HG03039 (cell line): ENCODE measurements at regions not wholly inside any gene's neighbourhood (a gene's known extent, or its start where the extent isn't known, plus 50 kb on each side); places are given as distances from the start of the nearest gene placed in this dataset.

Source experiments
- ATAC-seq: cut with Tn5 transposase; IDR thresholded peaks from one replicate; pipeline ENCODE4 v1.9.1; 2021; ENCODE audit warnings: mild to moderate bottlenecking, moderate library complexity; ENCODE audit not compliant: unreplicated experiment

GRCh38 chr1:80413969-80414368 lies 1386.8 kb upstream of the ADGRL2 start:
- ATAC-seq: no peak

- ATAC-seq: no peak
Measured at GRCh38 chr1:80410233-80410632, 1390.5 kb upstream of the ADGRL2 start.

GRCh38 chr1:80403471-80403893 lies 1397.0 kb upstream of the ADGRL4 start:
- ATAC-seq: no peak

GRCh38 chr1:80402625-80403024 lies 1396.1 kb upstream of the ADGRL4 start:
- no peak for ATAC-seq

- ATAC-seq: no peak
Measured at GRCh38 chr1:80401757-80402156, 1395.2 kb upstream of the ADGRL4 start.

- ATAC-seq: no peak
Measured at GRCh38 chr1:80392529-80392928, 1386.0 kb upstream of the ADGRL4 start.

GRCh38 chr1:80385650-80386049 lies 1379.1 kb upstream of the ADGRL4 start:
- ATAC-seq: no peak

GRCh38 chr1:80384959-80385358 lies 1378.4 kb upstream of the ADGRL4 start:
- no peak for ATAC-seq

- ATAC-seq: no peak
Measured at GRCh38 chr1:80384083-80384830, 1377.7 kb upstream of the ADGRL4 start.

- no peak for ATAC-seq
Measured at GRCh38 chr1:80375662-80376061, 1369.1 kb upstream of the ADGRL4 start.

GRCh38 chr1:80375109-80375508 lies 1368.6 kb upstream of the ADGRL4 start:
- ATAC-seq: no peak

- no peak for ATAC-seq
Measured at GRCh38 chr1:80369780-80370179, 1363.2 kb upstream of the ADGRL4 start.

- ATAC-seq: no peak
Measured at GRCh38 chr1:80367058-80367457, 1360.5 kb upstream of the ADGRL4 start.

GRCh38 chr1:80365359-80366021 lies 1359.0 kb upstream of the ADGRL4 start:
- ATAC-seq: no peak

GRCh38 chr1:80363689-80364475 lies 1357.4 kb upstream of the ADGRL4 start:
- ATAC-seq: no peak

GRCh38 chr1:80359666-80360065 lies 1353.1 kb upstream of the ADGRL4 start:
- ATAC-seq: no peak

GRCh38 chr1:80349218-80349617 lies 1342.7 kb upstream of the ADGRL4 start:
- ATAC-seq: no peak

- ATAC-seq: no peak
Measured at GRCh38 chr1:80341021-80341420, 1334.5 kb upstream of the ADGRL4 start.

GRCh38 chr1:80318108-80318507 lies 1311.6 kb upstream of the ADGRL4 start:
- no peak for ATAC-seq

- ATAC-seq: no peak
Measured at GRCh38 chr1:80310703-80311245, 1304.2 kb upstream of the ADGRL4 start.

GRCh38 chr1:80305466-80305865 lies 1298.9 kb upstream of the ADGRL4 start:
- ATAC-seq: no peak
